DND-41 (cell line): ENCODE measurements at regions not wholly inside any gene's neighbourhood (a gene's known extent, or its start where the extent isn't known, plus 50 kb on each side); places are given as distances from the start of the nearest gene placed in this dataset.

Experiments used
- ATAC-seq: fragments of 200-7000 bp; cut with Tn5 transposase; 3 replicates; pipeline ENCODE4 v1.9.1; 2021; ENCODE audit warnings: low read depth; ENCODE audit not compliant: insufficient read depth
- DNase-seq: peaks from one replicate; pipeline ENCODE4 v3.0.0-alpha.2; 2020
- H2AFZ ChIP-seq: 2 replicates; pipeline ENCODE4 v1.6.0; 2012; ENCODE audit warnings: low read depth, low read length
- H3K27ac ChIP-seq: 2 replicates; pipeline ENCODE4 v1.5.1; 2012; ENCODE audit warnings: low read length, inconsistent platforms
- H3K27me3 ChIP-seq: fragments of 200-600 bp; sonication (generic); 2 replicates; pipeline ENCODE4 v1.6.0; 2012; ENCODE audit warnings: low read length, mild to moderate bottlenecking, inconsistent platforms; ENCODE audit not compliant: insufficient read depth, poor library complexity
- H3K36me3 ChIP-seq: 2 replicates; pipeline ENCODE4 v1.5.1; 2012; ENCODE audit warnings: low read length, inconsistent platforms; ENCODE audit not compliant: insufficient read depth
- H3K4me1 ChIP-seq: 2 replicates; pipeline ENCODE4 v1.5.1; 2012; ENCODE audit warnings: mild to moderate bottlenecking, low read length; ENCODE audit not compliant: insufficient read depth
- H3K4me2 ChIP-seq: 2 replicates; pipeline ENCODE4 v1.6.0; 2012; ENCODE audit warnings: mild to moderate bottlenecking, moderate library complexity, low read length, inconsistent platforms; ENCODE audit not compliant: insufficient read depth
- H3K4me3 ChIP-seq, 2 experiments: fragments of 200-600 bp in 1 of 2; shearing (Covaris generic) in 1 of 2; 2 replicates each; pipeline ENCODE4 v1.5.1; 2012 to 2016; ENCODE audit warnings: inconsistent platforms in 2 of 2, low read length in 2 of 2, mild to moderate bottlenecking in 2 of 2, low read depth in 1 of 2, moderate library complexity in 1 of 2
- H3K79me2 ChIP-seq: 2 replicates; pipeline ENCODE4 v1.6.0; 2012; ENCODE audit warnings: low read length, inconsistent platforms; ENCODE audit not compliant: insufficient read depth
- H3K9ac ChIP-seq: 2 replicates; pipeline ENCODE4 v1.6.0; 2012; ENCODE audit warnings: low read depth, mild to moderate bottlenecking, inconsistent platforms, low read length, moderate library complexity
- H3K9me3 ChIP-seq: 2 replicates; pipeline ENCODE4 v1.5.1; 2012; ENCODE audit warnings: low read length, moderate library complexity, mild to moderate bottlenecking, inconsistent platforms; ENCODE audit not compliant: insufficient read depth, severe bottlenecking
- H4K20me1 ChIP-seq: 2 replicates; pipeline ENCODE4 v1.6.0; 2012; ENCODE audit warnings: low read length; ENCODE audit not compliant: insufficient read depth
- EZH2 ChIP-seq: IDR thresholded peaks from 3 replicates; pipeline ENCODE4 v1.6.1; 2012; ENCODE audit warnings: borderline replicate concordance, low read depth, mild to moderate bottlenecking, moderate library complexity, low read length, inconsistent platforms; ENCODE audit not compliant: severe bottlenecking
- TF ChIP-seq, protein P1 (sequence below): IDR thresholded peaks from 2 replicates; pipeline ENCODE4 v1.5.1; 2012; ENCODE audit warnings: borderline replicate concordance, low read length, moderate library complexity, mild to moderate bottlenecking; ENCODE audit not compliant: poor library complexity, severe bottlenecking; ENCODE audit errors: extremely low read depth

DNA sequence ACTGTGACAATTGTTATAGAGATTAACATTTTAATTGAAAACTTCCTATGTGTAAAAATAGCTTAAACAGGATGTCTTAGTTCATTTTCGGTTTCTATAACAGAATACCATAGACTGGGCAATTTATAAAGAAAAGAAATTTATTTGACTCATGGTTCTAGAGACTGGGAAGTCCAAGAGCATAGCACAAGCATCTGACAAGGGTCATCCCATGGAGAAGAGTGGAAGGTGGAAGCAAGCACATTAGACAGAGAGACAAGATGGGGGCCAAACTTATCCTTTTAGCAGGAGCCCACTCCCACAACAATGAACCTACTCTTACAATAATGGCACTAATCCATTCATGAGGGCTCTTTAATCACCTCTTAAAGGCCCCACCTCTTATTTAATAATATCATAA is 100.3 kb downstream of the FAM161A start:
- Histone ChIP-seq H4K20me1 (no peaks in the 10 kb centered on the region), H3K4me1 (no peaks in the 10 kb centered on the region)

DNA sequence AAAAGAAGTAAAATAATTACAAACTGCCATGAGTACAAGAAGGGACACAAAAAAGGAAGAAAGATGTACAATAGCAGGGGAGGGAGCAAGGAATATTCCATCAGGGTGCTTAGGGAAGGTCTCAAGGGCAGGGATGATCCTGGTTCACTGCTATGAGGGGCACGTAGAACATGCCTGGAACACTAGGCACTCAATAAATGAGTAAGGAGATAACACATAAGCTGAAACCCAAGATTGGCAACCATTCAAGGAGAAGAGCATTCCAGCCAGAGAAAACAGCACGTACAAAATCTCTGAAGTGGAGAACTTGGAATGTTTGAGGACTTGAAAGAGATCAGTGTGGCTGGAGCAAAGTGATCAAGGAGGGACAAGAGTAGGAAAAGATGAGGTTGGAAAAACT is 103.2 kb downstream of the FAM161A start:
- no peak overlapping the region for H3K27ac ChIP-seq
- no peak overlapping the region for H3K9ac ChIP-seq
- no peaks in the 10 kb centered on the region for H3K9me3 ChIP-seq
- H3K4me1 ChIP-seq, result no peaks in the 10 kb centered on the region
- TF ChIP-seq EZH2, result no peak
- H2AFZ ChIP-seq, result no peak overlapping the region
- no peaks in the 10 kb centered on the region for H4K20me1 ChIP-seq
- DNase-seq (no peak), ATAC-seq (no peak)
- no peaks in the 10 kb centered on the region for H3K79me2 ChIP-seq
- H3K27me3 ChIP-seq, result no peaks in the 10 kb centered on the region
- H3K4me2 ChIP-seq, result no peak overlapping the region
- H3K4me3 ChIP-seq, result no peak overlapping the region
- no peaks in the 10 kb centered on the region for H3K36me3 ChIP-seq

More for the DNA sequence above, 100.3 kb downstream of the FAM161A start:
- no peak for DNase-seq
- Histone ChIP-seq H3K36me3 (no peaks in the 10 kb centered on the region), H3K4me2 (no peak overlapping the region), H3K27ac (no peak overlapping the region), H3K4me3 (no peak overlapping the region), H2AFZ (no peak overlapping the region), H3K79me2 (no peaks in the 10 kb centered on the region), H3K9me3 (no peaks in the 10 kb centered on the region), H3K27me3 (no peaks in the 10 kb centered on the region), H3K9ac (no peak overlapping the region)
- ATAC-seq, result no peak
- TF ChIP-seq, protein P1, sequence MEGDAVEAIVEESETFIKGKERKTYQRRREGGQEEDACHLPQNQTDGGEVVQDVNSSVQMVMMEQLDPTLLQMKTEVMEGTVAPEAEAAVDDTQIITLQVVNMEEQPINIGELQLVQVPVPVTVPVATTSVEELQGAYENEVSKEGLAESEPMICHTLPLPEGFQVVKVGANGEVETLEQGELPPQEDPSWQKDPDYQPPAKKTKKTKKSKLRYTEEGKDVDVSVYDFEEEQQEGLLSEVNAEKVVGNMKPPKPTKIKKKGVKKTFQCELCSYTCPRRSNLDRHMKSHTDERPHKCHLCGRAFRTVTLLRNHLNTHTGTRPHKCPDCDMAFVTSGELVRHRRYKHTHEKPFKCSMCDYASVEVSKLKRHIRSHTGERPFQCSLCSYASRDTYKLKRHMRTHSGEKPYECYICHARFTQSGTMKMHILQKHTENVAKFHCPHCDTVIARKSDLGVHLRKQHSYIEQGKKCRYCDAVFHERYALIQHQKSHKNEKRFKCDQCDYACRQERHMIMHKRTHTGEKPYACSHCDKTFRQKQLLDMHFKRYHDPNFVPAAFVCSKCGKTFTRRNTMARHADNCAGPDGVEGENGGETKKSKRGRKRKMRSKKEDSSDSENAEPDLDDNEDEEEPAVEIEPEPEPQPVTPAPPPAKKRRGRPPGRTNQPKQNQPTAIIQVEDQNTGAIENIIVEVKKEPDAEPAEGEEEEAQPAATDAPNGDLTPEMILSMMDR, result no peak
- TF ChIP-seq EZH2, result no peak

DNA sequence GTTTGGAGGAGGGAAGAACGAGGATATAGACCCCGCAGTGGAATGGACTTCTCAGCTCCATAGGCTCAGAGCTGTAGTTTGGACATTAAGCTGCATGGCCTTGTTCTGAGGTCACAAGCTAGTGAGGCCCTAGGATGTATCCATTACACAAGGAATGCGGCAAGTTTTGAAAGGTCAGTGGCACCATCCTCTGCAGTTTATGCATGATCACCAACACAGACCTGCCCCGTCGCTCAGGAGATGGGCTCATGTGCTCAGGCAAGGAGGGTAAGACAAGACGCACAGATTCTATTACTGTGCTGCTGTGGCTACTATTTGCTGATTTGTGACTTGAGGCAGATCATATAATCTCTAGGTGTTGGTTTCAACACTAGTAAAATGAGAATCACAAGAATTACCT is 110.9 kb downstream of the FAM161A start:
- no peaks in the 10 kb centered on the region for H3K79me2 ChIP-seq
- no peak for TF ChIP-seq EZH2
- TF ChIP-seq, protein P1, result no peak
- no peaks in the 10 kb centered on the region for H3K27me3 ChIP-seq
- no peak overlapping the region for H3K9ac ChIP-seq
- H3K4me2 ChIP-seq, result no peak overlapping the region
- H3K4me3 ChIP-seq, result no peak overlapping the region
- H4K20me1 ChIP-seq, result no peaks in the 10 kb centered on the region
- no peak overlapping the region for H3K27ac ChIP-seq
- no peaks in the 10 kb centered on the region for H3K9me3 ChIP-seq
- ATAC-seq (no peak), DNase-seq (no peak)
- H3K36me3 ChIP-seq, result no peaks in the 10 kb centered on the region
- no peak overlapping the region for H2AFZ ChIP-seq
- H3K4me1 ChIP-seq, result no peaks in the 10 kb centered on the region

DNA sequence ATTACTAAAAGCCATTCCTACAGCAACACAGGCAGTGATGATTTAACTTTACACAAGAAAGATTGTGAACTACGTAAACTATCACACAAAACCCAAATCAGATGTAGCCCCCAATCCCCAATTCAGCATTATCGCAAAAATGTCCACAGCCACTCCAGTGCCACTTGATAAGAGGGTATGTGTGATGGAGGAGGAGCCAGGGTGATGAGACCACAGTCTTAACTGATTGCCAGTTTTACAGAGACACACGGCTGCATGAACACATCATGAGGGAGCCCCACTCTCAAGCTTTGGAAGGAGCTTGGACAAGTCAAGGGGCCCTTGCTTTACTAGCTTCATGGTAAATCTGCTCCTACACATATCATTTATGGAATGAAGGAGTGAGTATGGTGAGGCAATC is 116.0 kb downstream of the FAM161A start:
- H3K4me3 ChIP-seq, result no peak overlapping the region
- H3K9me3 ChIP-seq, result no peaks in the 10 kb centered on the region
- no peak overlapping the region for H3K9ac ChIP-seq
- H3K79me2 ChIP-seq, result no peaks in the 10 kb centered on the region
- H2AFZ ChIP-seq, result no peak overlapping the region
- no peak overlapping the region for H3K27ac ChIP-seq
- H3K27me3 ChIP-seq, result no peaks in the 10 kb centered on the region
- H3K4me2 ChIP-seq, result no peak overlapping the region
- no peak for TF ChIP-seq EZH2
- TF ChIP-seq, protein P1, result no peak
- H4K20me1 ChIP-seq, result no peaks in the 10 kb centered on the region
- no peaks in the 10 kb centered on the region for H3K4me1 ChIP-seq
- ATAC-seq, result no peak
- DNase-seq, result no peak
- H3K36me3 ChIP-seq, result no peaks in the 10 kb centered on the region
